GM06990 (cell line): ENCODE measurements at regions not wholly inside any gene's neighbourhood (a gene's known extent, or its start where the extent isn't known, plus 50 kb on each side); places are given as distances from the start of the nearest gene placed in this dataset.

ENCODE experiments used
- DNase-seq: peaks from one replicate; pipeline ENCODE4 v3.0.0-alpha.2; 2011; ENCODE audit not compliant: insufficient read length; ENCODE audit errors: extremely low read depth
- H3K27me3 ChIP-seq: replicated peaks from 2 replicates; pipeline ENCODE4 v1.6.0; 2011; ENCODE audit warnings: low read length; ENCODE audit not compliant: control insufficient read depth, insufficient read depth
- H3K36me3 ChIP-seq: 2 replicates; pipeline ENCODE4 v1.5.1; 2011; ENCODE audit warnings: low read length; ENCODE audit not compliant: control insufficient read depth, insufficient read depth
- H3K4me3 ChIP-seq: replicated peaks from 2 replicates; pipeline ENCODE4 v1.5.1; 2011; ENCODE audit warnings: low read depth, mild to moderate bottlenecking, control low read depth, low read length
- CTCF ChIP-seq: IDR thresholded peaks from 2 replicates; pipeline ENCODE4 v1.5.1; 2011; ENCODE audit warnings: low read length, control low read depth, mild to moderate bottlenecking, inconsistent platforms; ENCODE audit not compliant: insufficient read depth, poor library complexity, severe bottlenecking

- DNase-seq: no peak
- no peaks in the 10 kb centered on the region for H3K36me3 ChIP-seq
- H3K4me3 ChIP-seq: no peak overlapping the region
- TF ChIP-seq CTCF: no peak
- no peaks in the 10 kb centered on the region for H3K27me3 ChIP-seq
These were observed 1318.6 kb downstream of the PCDH19 start for GRCh38 chrX:99091459-99091858.

- no peak for DNase-seq
- TF ChIP-seq CTCF: no peak
- Histone ChIP-seq H3K36me3 (no peaks in the 10 kb centered on the region), H3K4me3 (no peak overlapping the region), H3K27me3 (no peaks in the 10 kb centered on the region)
These were observed 1331.8 kb downstream of the PCDH19 start for GRCh38 chrX:99078301-99078700.

- Histone ChIP-seq H3K36me3 (no peaks in the 10 kb centered on the region), H3K27me3 (no peaks in the 10 kb centered on the region), H3K4me3 (no peak overlapping the region)
- TF ChIP-seq CTCF: no peak
- DNase-seq: no peak
These were observed 1333.0 kb downstream of the PCDH19 start for GRCh38 chrX:99077099-99077498.

GRCh38 chrX:99073551-99073950, 1336.5 kb downstream of the PCDH19 start:
- H3K4me3 ChIP-seq: no peak overlapping the region
- TF ChIP-seq CTCF: no peak
- no peak for DNase-seq
- no peaks in the 10 kb centered on the region for H3K27me3 ChIP-seq
- H3K36me3 ChIP-seq: no peaks in the 10 kb centered on the region

GRCh38 chrX:99051639-99052038, 1358.4 kb downstream of the PCDH19 start:
- no peaks in the 10 kb centered on the region for H3K27me3 ChIP-seq
- H3K36me3 ChIP-seq: no peaks in the 10 kb centered on the region
- DNase-seq: no peak
- TF ChIP-seq CTCF: no peak
- no peak overlapping the region for H3K4me3 ChIP-seq

- Histone ChIP-seq H3K4me3 (no peak overlapping the region), H3K36me3 (no peaks in the 10 kb centered on the region), H3K27me3 (no peaks in the 10 kb centered on the region)
- DNase-seq: no peak
- TF ChIP-seq CTCF: no peak
These were observed 1376.7 kb downstream of the PCDH19 start for GRCh38 chrX:99033226-99033901.
